ENCODE measurements at regions not wholly inside any gene's neighbourhood (a gene's known extent, or its start where the extent isn't known, plus 50 kb on each side); places are given as distances from the start of the nearest gene placed in this dataset.
A peak's percentile ranks its signal among the peaks of the same experiment; 100 is the strongest.
"Not testable (repeated sequence)": the region's sequence is repeated elsewhere in the genome, so short reads cannot be mapped to it uniquely, and the experiment has no call there.

- peak; percentile 94 for DNase-seq
Observed at GRCh38 chr11:82533628-82534327, 199.9 kb downstream of the FAM181B start.

- no peak for DNase-seq
Observed at GRCh38 chr11:82529936-82530335, 203.7 kb downstream of the FAM181B start.

- DNase-seq: no peak
Observed at GRCh38 chr11:82527081-82527584, 206.5 kb downstream of the FAM181B start.

- no peak for DNase-seq
Observed at GRCh38 chr11:82523141-82523540, 210.5 kb downstream of the FAM181B start.

GRCh38 chr11:82521427-82521826 lies 212.2 kb downstream of the FAM181B start:
- no peak for DNase-seq

GRCh38 chr11:82507288-82507687 lies 226.4 kb downstream of the FAM181B start:
- DNase-seq: no peak

GRCh38 chr11:82505379-82505778 lies 228.3 kb downstream of the FAM181B start:
- DNase-seq: no peak

- not testable (repeated sequence) for DNase-seq
Observed at GRCh38 chr11:82501174-82501573, 232.5 kb downstream of the FAM181B start.

GRCh38 chr11:82494988-82495432 lies 238.7 kb downstream of the FAM181B start:
- peak; percentile 47 for DNase-seq

- DNase-seq: no peak
Observed at GRCh38 chr11:82474876-82475275, 258.8 kb downstream of the FAM181B start.

- no peak for DNase-seq
Observed at GRCh38 chr11:82465481-82465880, 268.2 kb downstream of the FAM181B start.

GRCh38 chr11:82462608-82463242 lies 270.9 kb downstream of the FAM181B start:
- DNase-seq: no peak

- no peak for DNase-seq
Observed at GRCh38 chr11:82458761-82459160, 274.9 kb downstream of the FAM181B start.

GRCh38 chr11:82458147-82458546 lies 275.5 kb downstream of the FAM181B start:
- DNase-seq: no peak

GRCh38 chr11:82450996-82451395 lies 282.7 kb downstream of the FAM181B start:
- no peak for DNase-seq

GRCh38 chr11:82406611-82407010 lies 327.1 kb downstream of the FAM181B start:
- no peak for DNase-seq

GRCh38 chr11:82405421-82405820 lies 328.2 kb downstream of the FAM181B start:
- no peak for DNase-seq

GRCh38 chr11:82404981-82405380 lies 328.7 kb downstream of the FAM181B start:
- no peak for DNase-seq

GRCh38 chr11:82403640-82404305 lies 329.9 kb downstream of the FAM181B start:
- DNase-seq: no peak

GRCh38 chr11:82398300-82398815 lies 335.3 kb downstream of the FAM181B start:
- no peak for DNase-seq

GRCh38 chr11:82396639-82397038 lies 337.0 kb downstream of the FAM181B start:
- not testable (repeated sequence) for DNase-seq

- no peak for DNase-seq
Observed at GRCh38 chr11:82384308-82384707, 349.4 kb downstream of the FAM181B start.

- DNase-seq: no peak
Observed at GRCh38 chr11:82373781-82374542, 359.7 kb downstream of the FAM181B start.

All from NCI-H510A treated with DMSO at 0.1 percent for 48 hours (cell line).